OCI-LY1 (cell line): ENCODE measurements at regions not wholly inside any gene's neighbourhood (a gene's known extent, or its start where the extent isn't known, plus 50 kb on each side); places are given as distances from the start of the nearest gene placed in this dataset.
"Not testable (repeated sequence)": the region's sequence is repeated elsewhere in the genome, so short reads cannot be mapped to it uniquely, and the experiment has no call there.

Source experiments
- H2AFZ ChIP-seq: fragments of 200-600 bp; sonication (generic), shearing (Covaris generic); 2 replicates; pipeline ENCODE4 v1.6.0; 2014; ENCODE audit warnings: antibody characterized with exemption, mild to moderate bottlenecking, low read length
- H3F3A ChIP-seq: fragments of 200-600 bp; sonication (generic), shearing (Covaris generic); 2 replicates; pipeline ENCODE4 v1.6.0; 2014; ENCODE audit warnings: mild to moderate bottlenecking, antibody characterized with exemption, low read length, moderate library complexity; ENCODE audit not compliant: insufficient read depth
- H3K27ac ChIP-seq: fragments of 200-600 bp; sonication (generic); 2 replicates; pipeline ENCODE4 v1.5.1; 2014; ENCODE audit warnings: low read length, mixed run types, mild to moderate bottlenecking, low read depth; ENCODE audit not compliant: poor library complexity, severe bottlenecking
- H3K27me3 ChIP-seq: fragments of 200-600 bp; sonication (generic); 2 replicates; pipeline ENCODE4 v1.6.0; 2014; ENCODE audit warnings: antibody characterized with exemption, mild to moderate bottlenecking, low read length, moderate library complexity; ENCODE audit not compliant: insufficient read depth
- H3K36me3 ChIP-seq: fragments of 200-600 bp; sonication (generic); 2 replicates; pipeline ENCODE4 v1.6.1; 2014; ENCODE audit warnings: mild to moderate bottlenecking, antibody characterized with exemption, low read length, moderate library complexity, mixed read lengths; ENCODE audit not compliant: insufficient read depth
- H3K4me1 ChIP-seq: fragments of 200-600 bp; sonication (generic); 2 replicates; pipeline ENCODE4 v1.5.1; 2014; ENCODE audit warnings: mild to moderate bottlenecking, low read length, moderate library complexity; ENCODE audit not compliant: insufficient read depth, severe bottlenecking
- H3K4me2 ChIP-seq: fragments of 200-600 bp; sonication (generic), shearing (Covaris generic); 2 replicates; pipeline ENCODE4 v1.6.1; 2014; ENCODE audit warnings: low read length
- H3K4me3 ChIP-seq: fragments of 200-600 bp; sonication (generic); 2 replicates; pipeline ENCODE4 v1.5.1; 2014; ENCODE audit warnings: low read length, low read depth, mild to moderate bottlenecking, mixed read lengths; ENCODE audit not compliant: poor library complexity, severe bottlenecking
- H3K79me2 ChIP-seq: fragments of 200-600 bp; shearing (Covaris generic); 2 replicates; pipeline ENCODE4 v1.6.1; 2016; ENCODE audit warnings: mixed run types, low read length, mixed read lengths; ENCODE audit not compliant: insufficient read depth
- H3K9ac ChIP-seq: fragments of 200-600 bp; sonication (generic), shearing (Covaris generic); 2 replicates; pipeline ENCODE4 v1.6.1; 2014; ENCODE audit warnings: mild to moderate bottlenecking, low read length, mixed read lengths
- H3K9me2 ChIP-seq: fragments of 200-600 bp; sonication (generic), shearing (Covaris generic); 2 replicates; pipeline ENCODE4 v1.6.1; 2014; ENCODE audit warnings: low read depth, mild to moderate bottlenecking, low read length, mixed read lengths
- H3K9me3 ChIP-seq: fragments of 200-600 bp; shearing (Covaris generic); 2 replicates; pipeline ENCODE4 v1.6.1; 2014; ENCODE audit warnings: low read length, mixed read lengths
- H4K20me1 ChIP-seq: fragments of 200-600 bp; sonication (generic), shearing (Covaris generic); 2 replicates; pipeline ENCODE4 v1.6.0; 2016; ENCODE audit warnings: mild to moderate bottlenecking, low read length; ENCODE audit not compliant: insufficient read depth
- CTCF ChIP-seq: fragments of 200-600 bp; sonication (generic), shearing (Covaris generic); IDR thresholded peaks from 2 replicates; pipeline ENCODE4 v1.5.1; 2017; ENCODE audit warnings: mild to moderate bottlenecking, antibody characterized with exemption, low read length, moderate library complexity, mixed read lengths
- EZH2 ChIP-seq: fragments of 200-600 bp; sonication (generic), shearing (Covaris generic); IDR thresholded peaks from 2 replicates; pipeline ENCODE4 v1.8.0; 2017; ENCODE audit warnings: borderline replicate concordance, mixed run types, mild to moderate bottlenecking, antibody characterized with exemption, low read length, moderate library complexity, mixed read lengths

GRCh38 chr7:86991093-86991769, 68.2 kb downstream of the ELAPOR2 start:
- no peaks in the 10 kb centered on the region for H3K79me2 ChIP-seq
- H3K9me2 ChIP-seq: no peaks in the 10 kb centered on the region
- no peaks in the 10 kb centered on the region for H3K36me3 ChIP-seq
- no peaks in the 10 kb centered on the region for H3K9me3 ChIP-seq
- no peaks in the 10 kb centered on the region for H3K4me1 ChIP-seq
- no peak overlapping the region for H3K4me3 ChIP-seq
- no peak for TF ChIP-seq CTCF
- TF ChIP-seq EZH2: no peak
- H3K27ac ChIP-seq: no peak overlapping the region
- H4K20me1 ChIP-seq: no peaks in the 10 kb centered on the region
- no peaks in the 10 kb centered on the region for H3K27me3 ChIP-seq
- no peak overlapping the region for H3K9ac ChIP-seq
- H3K4me2 ChIP-seq: no peak overlapping the region
- no peak overlapping the region for H2AFZ ChIP-seq
- H3F3A ChIP-seq: no peaks in the 10 kb centered on the region

GRCh38 chr7:86989407-86989806, 70.0 kb downstream of the ELAPOR2 start:
- Histone ChIP-seq H3F3A (no peaks in the 10 kb centered on the region), H3K27ac (no peak overlapping the region), H2AFZ (no peak overlapping the region), H3K36me3 (no peaks in the 10 kb centered on the region), H4K20me1 (no peaks in the 10 kb centered on the region), H3K4me1 (no peaks in the 10 kb centered on the region), H3K4me2 (no peak overlapping the region), H3K9me2 (no peaks in the 10 kb centered on the region), H3K27me3 (no peaks in the 10 kb centered on the region), H3K9ac (no peak overlapping the region), H3K79me2 (no peaks in the 10 kb centered on the region), H3K4me3 (no peak overlapping the region), H3K9me3 (no peaks in the 10 kb centered on the region)
- TF ChIP-seq EZH2 (no peak), CTCF (no peak)

GRCh38 chr7:86987834-86988233, 71.6 kb downstream of the ELAPOR2 start:
- not testable (repeated sequence) for H3K27ac ChIP-seq, H3K9me2 ChIP-seq, H3K4me3 ChIP-seq, H3K4me1 ChIP-seq, H4K20me1 ChIP-seq, H2AFZ ChIP-seq, H3K4me2 ChIP-seq, H3F3A ChIP-seq, H3K79me2 ChIP-seq, H3K36me3 ChIP-seq, H3K9me3 ChIP-seq, H3K9ac ChIP-seq, H3K27me3 ChIP-seq

GRCh38 chr7:86987358-86987757, 72.1 kb downstream of the ELAPOR2 start:
- H3K9me3 ChIP-seq, H3F3A ChIP-seq, H4K20me1 ChIP-seq, H3K4me2 ChIP-seq, H3K4me1 ChIP-seq, H3K36me3 ChIP-seq, H2AFZ ChIP-seq, H3K27ac ChIP-seq, H3K9ac ChIP-seq, H3K9me2 ChIP-seq, H3K4me3 ChIP-seq, H3K27me3 ChIP-seq, H3K79me2 ChIP-seq: not testable (repeated sequence)

GRCh38 chr7:86985342-86985741, 74.1 kb downstream of the ELAPOR2 start:
- H3K9ac ChIP-seq, H3K27ac ChIP-seq, H4K20me1 ChIP-seq, H3K36me3 ChIP-seq, H3K4me3 ChIP-seq, H3F3A ChIP-seq, H3K27me3 ChIP-seq, H3K79me2 ChIP-seq, H3K4me1 ChIP-seq, H3K9me2 ChIP-seq, H2AFZ ChIP-seq, H3K9me3 ChIP-seq, H3K4me2 ChIP-seq: not testable (repeated sequence)

- H2AFZ ChIP-seq, H3K9me3 ChIP-seq, H3K79me2 ChIP-seq: not testable (repeated sequence)
Observed at GRCh38 chr7:86983654-86984053, 75.8 kb downstream of the ELAPOR2 start.

More at GRCh38 chr7:86983654-86984053, 75.8 kb downstream of the ELAPOR2 start:
- peaks cover 24% of the 10 kb centered on the region for H3K4me1 ChIP-seq
- not testable (repeated sequence) for H3K27ac ChIP-seq, H3K4me2 ChIP-seq, H3K9me2 ChIP-seq, H3K36me3 ChIP-seq, H3K4me3 ChIP-seq, H3F3A ChIP-seq, H3K9ac ChIP-seq, H3K27me3 ChIP-seq, H4K20me1 ChIP-seq
